B cell (primary cell): ENCODE measurements at regions not wholly inside any gene's neighbourhood (a gene's known extent, or its start where the extent isn't known, plus 50 kb on each side); places are given as distances from the start of the nearest gene placed in this dataset.

Source experiments
- ATAC-seq: fragments of 200-7000 bp; cut with Tn5 transposase; one replicate; pipeline ENCODE4 v1.10.0; 2021; ENCODE audit warnings: low read depth, mild to moderate bottlenecking, moderate number of reproducible peaks, moderate library complexity
- CTCF ChIA-PET: fragments of 350-600 bp; sonication (Branson Sonifier 250); formaldehyde crosslinking; loops from one replicate; lab custom pipeline; 2021; ENCODE audit warnings: antibody characterized with exemption, inconsistent platforms; lab: Charles Lee
- POLR2A ChIA-PET: fragments of 350-600 bp; sonication (Branson Sonifier 250); formaldehyde crosslinking; loops from one replicate; lab custom pipeline; 2021; ENCODE audit warnings: antibody characterized with exemption; lab: Charles Lee
- DNase-seq: peaks from one replicate; pipeline ENCODE4 v3.0.0; 2013
- H2AFZ ChIP-seq: 2 replicates; pipeline ENCODE4 v1.6.1; 2012; ENCODE audit warnings: mild to moderate bottlenecking, low read depth, low read length; ENCODE audit not compliant: insufficient read depth, poor library complexity, severe bottlenecking
- H3K27ac ChIP-seq, 2 donors: 1 replicate in 1 of 2; 2 replicates in 1 of 2; pipeline ENCODE4 v1.5.1; 2012 to 2013; ENCODE audit warnings: low read length in 2 of 2, mild to moderate bottlenecking in 2 of 2, moderate library complexity in 1 of 2
- H3K27me3 ChIP-seq, 4 experiments: fragments of 200-600 bp in 1 of 4; sonication (generic) in 1 of 4; replicated peaks in 1 of 4; 1 replicate in 2 of 4; 2 replicates in 2 of 4; pipeline versions ENCODE4 v1.6.1 to v1.7.0; 2013 to 2016; ENCODE audit warnings: low read length in 3 of 4, mild to moderate bottlenecking in 2 of 4, mixed read lengths in 1 of 4, moderate library complexity in 1 of 4; ENCODE audit not compliant: insufficient read depth in 4 of 4, control insufficient read depth in 3 of 4; ENCODE audit errors: control extremely low read depth in 1 of 4
- H3K36me3 ChIP-seq, 2 experiments: replicated peaks in 1 of 2; 1 replicate in 1 of 2; 2 replicates in 1 of 2; pipeline versions ENCODE4 v1.6.1 to v1.7.1; 2013; ENCODE audit warnings: low read length in 1 of 2; ENCODE audit not compliant: insufficient read depth in 2 of 2, control insufficient read depth in 1 of 2; ENCODE audit errors: control extremely low read depth in 1 of 2, extremely low read depth in 1 of 2
- H3K4me1 ChIP-seq, 2 donors: fragments of 200-600 bp in 1 of 2; sonication (generic) in 1 of 2; 1 replicate in 1 of 2; 2 replicates in 1 of 2; pipeline versions ENCODE4 v1.5.1 to v1.6.1; 2013 to 2017; ENCODE audit warnings: low read length in 2 of 2; ENCODE audit not compliant: control insufficient read depth in 2 of 2, insufficient read depth in 2 of 2
- H3K4me2 ChIP-seq: replicated peaks from 2 replicates; pipeline ENCODE3; 2012; ENCODE audit warnings: mild to moderate bottlenecking, low read depth, low read length; ENCODE audit not compliant: poor library complexity, severe bottlenecking
- H3K4me3 ChIP-seq, 5 experiments: fragments of 200-600 bp in 1 of 5; sonication (generic) in 1 of 5; 1 replicate in 3 of 5; 2 replicates in 2 of 5; pipeline versions ENCODE4 v1.5.1 to v1.7.0; 2011 to 2016; ENCODE audit warnings: low read length in 4 of 5, mild to moderate bottlenecking in 4 of 5, low read depth in 2 of 5, control low read depth in 1 of 5, moderate library complexity in 1 of 5; ENCODE audit not compliant: insufficient read depth in 1 of 5; ENCODE audit errors: control extremely low read depth in 1 of 5, extremely low read depth in 1 of 5
- H3K79me2 ChIP-seq: fragments of 200-600 bp; sonication (generic); one replicate; pipeline ENCODE4 v1.6.0; 2016; ENCODE audit warnings: low read length; ENCODE audit not compliant: control insufficient read depth, insufficient read depth
- H3K9ac ChIP-seq: fragments of 200-600 bp; sonication (generic); 2 replicates; pipeline ENCODE4 v1.6.1; 2017; ENCODE audit warnings: mild to moderate bottlenecking, low read length, moderate library complexity
- H3K9me3 ChIP-seq, 3 donors: one replicate each; pipeline versions ENCODE4 v1.6.1 to v1.7.1; 2013; ENCODE audit warnings: low read length in 2 of 3; ENCODE audit not compliant: control insufficient read depth in 2 of 3, insufficient read depth in 1 of 3; ENCODE audit errors: control extremely low read depth in 1 of 3
- H4K20me1 ChIP-seq: 2 replicates; pipeline ENCODE4 v1.6.0; 2012; ENCODE audit warnings: mild to moderate bottlenecking, low read length; ENCODE audit not compliant: insufficient read depth, control insufficient read depth, poor library complexity, severe bottlenecking
- H3K27ac Mint-ChIP-seq: one replicate; pipeline ENCODE4 v1.8.0; 2021; ENCODE audit warnings: mixed read lengths
- H3K27me3 Mint-ChIP-seq: one replicate; pipeline ENCODE4 v1.8.0; 2021; ENCODE audit warnings: mixed read lengths
- H3K4me1 Mint-ChIP-seq: one replicate; pipeline ENCODE4 v1.8.0; 2021; ENCODE audit warnings: mixed read lengths
- H3K4me3 Mint-ChIP-seq: one replicate; pipeline ENCODE4 v1.8.0; 2021; ENCODE audit warnings: mixed read lengths
- H3K9me3 Mint-ChIP-seq: one replicate; pipeline ENCODE4 v1.8.0; 2022; ENCODE audit warnings: mixed read lengths; ENCODE audit not compliant: insufficient read depth
- EZH2 ChIP-seq: IDR thresholded peaks from 2 replicates; pipeline ENCODE4 v1.6.1; 2012; ENCODE audit warnings: borderline replicate concordance, low read depth, mild to moderate bottlenecking, moderate library complexity, low read length; ENCODE audit not compliant: insufficient read depth, poor library complexity, severe bottlenecking
- WGBS: methylation state at CpG from one replicate; pipeline ENCODE4 v1.1.5; 2013; ENCODE audit warnings: missing lambda C conversion rate; ENCODE audit not compliant: insufficient coverage; 5-methylcytosine and 5-hydroxymethylcytosine counted together
- intact Hi-C: fragments of 100-400 bp; cut with micrococcal nuclease; formaldehyde crosslinking; loops from one replicate; pipeline ENCODE4 v1.10.0; 2022
- TF ChIP-seq, protein P1 (sequence below): fragments of 200-600 bp; IDR thresholded peaks from one replicate; pipeline ENCODE4 v1.8.0; 2022; ENCODE audit warnings: antibody characterized with exemption, mild to moderate bottlenecking

DNA sequence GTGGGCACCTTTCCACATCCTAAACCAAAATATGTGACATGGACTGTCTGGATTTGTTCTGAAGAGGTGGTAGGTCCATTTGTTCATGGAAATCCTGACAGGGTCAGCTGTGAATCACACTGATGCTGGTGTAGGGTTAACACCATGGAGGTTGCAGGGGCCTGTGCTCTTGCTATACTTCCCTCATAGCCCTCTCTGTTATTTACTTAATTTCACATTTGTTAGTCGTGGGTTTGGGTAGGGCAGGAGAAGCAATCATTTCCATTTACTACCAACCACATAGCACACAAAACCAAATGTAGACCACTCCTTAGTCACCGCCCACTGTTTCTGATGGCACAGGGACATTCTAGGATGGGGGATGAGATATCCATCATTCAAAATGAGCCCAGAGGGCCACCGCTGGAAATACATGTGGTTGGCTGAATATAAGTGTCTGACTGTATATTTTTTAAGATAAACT is 61.8 kb upstream of the POU2F1 start:
- Mint-ChIP-seq H3K9me3 (no peaks in the 10 kb centered on the region), H3K4me3 (no peak overlapping the region), H3K27ac (no peak overlapping the region), H3K27me3 (peaks cover 9% of the 10 kb centered on the region), H3K4me1 (no peaks in the 10 kb centered on the region)
- no peak for ATAC-seq
- intact Hi-C loops = no loop called here
- Histone ChIP-seq H3K27ac (no peak overlapping the region), H3K27me3 (no peaks in the 10 kb centered on the region), H3K79me2 (no peaks in the 10 kb centered on the region), H4K20me1 (no peaks in the 10 kb centered on the region), H2AFZ (no peak overlapping the region), H3K4me1 (no peaks in the 10 kb centered on the region), H3K4me2 (no peak overlapping the region), H3K36me3 (no peaks in the 10 kb centered on the region), H3K9me3 (no peaks in the 10 kb centered on the region), H3K4me3 (no peak overlapping the region), H3K9ac (no peak overlapping the region)
- no peak for DNase-seq
- no peak for TF ChIP-seq EZH2
- TF ChIP-seq, protein P1, sequence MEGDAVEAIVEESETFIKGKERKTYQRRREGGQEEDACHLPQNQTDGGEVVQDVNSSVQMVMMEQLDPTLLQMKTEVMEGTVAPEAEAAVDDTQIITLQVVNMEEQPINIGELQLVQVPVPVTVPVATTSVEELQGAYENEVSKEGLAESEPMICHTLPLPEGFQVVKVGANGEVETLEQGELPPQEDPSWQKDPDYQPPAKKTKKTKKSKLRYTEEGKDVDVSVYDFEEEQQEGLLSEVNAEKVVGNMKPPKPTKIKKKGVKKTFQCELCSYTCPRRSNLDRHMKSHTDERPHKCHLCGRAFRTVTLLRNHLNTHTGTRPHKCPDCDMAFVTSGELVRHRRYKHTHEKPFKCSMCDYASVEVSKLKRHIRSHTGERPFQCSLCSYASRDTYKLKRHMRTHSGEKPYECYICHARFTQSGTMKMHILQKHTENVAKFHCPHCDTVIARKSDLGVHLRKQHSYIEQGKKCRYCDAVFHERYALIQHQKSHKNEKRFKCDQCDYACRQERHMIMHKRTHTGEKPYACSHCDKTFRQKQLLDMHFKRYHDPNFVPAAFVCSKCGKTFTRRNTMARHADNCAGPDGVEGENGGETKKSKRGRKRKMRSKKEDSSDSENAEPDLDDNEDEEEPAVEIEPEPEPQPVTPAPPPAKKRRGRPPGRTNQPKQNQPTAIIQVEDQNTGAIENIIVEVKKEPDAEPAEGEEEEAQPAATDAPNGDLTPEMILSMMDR = no peak
- no CpG with 5 or more reads among the region's 3 CpGs for WGBS
- ChIA-PET CTCF (no interaction called here), POLR2A (no interaction called here)

DNA sequence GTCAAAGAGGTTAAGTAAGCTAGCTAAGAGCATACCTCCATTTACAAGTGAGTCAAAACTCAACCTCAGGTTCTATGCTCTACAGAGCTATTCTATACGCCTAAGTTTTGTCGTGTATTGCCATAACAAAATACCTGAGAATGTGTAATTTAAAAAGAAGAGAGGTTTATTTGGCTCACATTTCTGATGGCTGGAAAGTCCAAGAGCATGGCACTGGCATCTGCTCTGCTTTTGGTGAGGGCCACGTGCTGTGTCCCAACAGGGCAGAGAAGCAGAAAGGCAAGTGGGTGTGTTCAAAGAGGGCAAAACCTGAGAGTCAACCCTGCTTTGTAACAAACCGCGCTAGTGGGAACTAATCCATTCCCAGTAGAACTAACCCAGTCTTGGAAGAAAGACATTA is 60.9 kb upstream of the POU2F1 start:
- H4K20me1 ChIP-seq = no peaks in the 10 kb centered on the region
- Mint-ChIP-seq H3K27me3 (peaks cover 12% of the 10 kb centered on the region), H3K9me3 (no peaks in the 10 kb centered on the region), H3K4me3 (no peak overlapping the region), H3K4me1 (no peaks in the 10 kb centered on the region), H3K27ac (no peak overlapping the region)
- H3K27ac ChIP-seq = no peak overlapping the region
- no peak overlapping the region for H3K9ac ChIP-seq
- H3K9me3 ChIP-seq = no peaks in the 10 kb centered on the region
- no peak overlapping the region for H3K4me2 ChIP-seq
- H3K36me3 ChIP-seq = no peaks in the 10 kb centered on the region
- H3K27me3 ChIP-seq = no peaks in the 10 kb centered on the region
- H3K4me3 ChIP-seq = no peak overlapping the region
- H3K79me2 ChIP-seq = no peaks in the 10 kb centered on the region
- WGBS = 88% methylated on average over 3 of the region's 5 CpGs
- no peak overlapping the region for H2AFZ ChIP-seq
- ChIA-PET POLR2A (no interaction called here), CTCF (no interaction called here)
- no peak for ATAC-seq
- intact Hi-C loops = no loop called here
- no peak for DNase-seq
- no peak for TF ChIP-seq EZH2
- TF ChIP-seq, protein P1 = no peak
- H3K4me1 ChIP-seq = no peaks in the 10 kb centered on the region
